ENCODE measurements at regions not wholly inside any gene's neighbourhood (a gene's known extent, or its start where the extent isn't known, plus 50 kb on each side); places are given as distances from the start of the nearest gene placed in this dataset.

DNA sequence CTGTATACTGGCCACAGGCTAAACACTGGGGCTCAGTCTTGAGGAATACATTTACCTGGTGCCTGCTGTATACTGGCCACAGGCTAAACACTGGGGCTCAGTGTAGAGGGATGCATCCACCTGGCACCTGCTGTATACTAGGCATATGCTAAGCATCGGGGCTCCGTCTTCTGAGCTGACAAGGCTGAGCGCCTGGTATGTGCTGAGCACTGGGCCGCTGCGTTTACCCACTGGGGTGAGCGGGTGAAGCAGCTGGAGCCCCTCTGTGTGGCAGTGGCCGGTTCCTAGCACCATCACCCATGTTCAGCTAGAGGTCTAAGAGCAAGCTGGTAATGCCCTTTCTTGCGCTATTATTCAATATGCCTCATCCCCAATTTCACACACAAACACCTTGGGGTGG is 93.4 kb downstream of the ADRA2C start:
- TF ChIP-seq, protein P1, sequence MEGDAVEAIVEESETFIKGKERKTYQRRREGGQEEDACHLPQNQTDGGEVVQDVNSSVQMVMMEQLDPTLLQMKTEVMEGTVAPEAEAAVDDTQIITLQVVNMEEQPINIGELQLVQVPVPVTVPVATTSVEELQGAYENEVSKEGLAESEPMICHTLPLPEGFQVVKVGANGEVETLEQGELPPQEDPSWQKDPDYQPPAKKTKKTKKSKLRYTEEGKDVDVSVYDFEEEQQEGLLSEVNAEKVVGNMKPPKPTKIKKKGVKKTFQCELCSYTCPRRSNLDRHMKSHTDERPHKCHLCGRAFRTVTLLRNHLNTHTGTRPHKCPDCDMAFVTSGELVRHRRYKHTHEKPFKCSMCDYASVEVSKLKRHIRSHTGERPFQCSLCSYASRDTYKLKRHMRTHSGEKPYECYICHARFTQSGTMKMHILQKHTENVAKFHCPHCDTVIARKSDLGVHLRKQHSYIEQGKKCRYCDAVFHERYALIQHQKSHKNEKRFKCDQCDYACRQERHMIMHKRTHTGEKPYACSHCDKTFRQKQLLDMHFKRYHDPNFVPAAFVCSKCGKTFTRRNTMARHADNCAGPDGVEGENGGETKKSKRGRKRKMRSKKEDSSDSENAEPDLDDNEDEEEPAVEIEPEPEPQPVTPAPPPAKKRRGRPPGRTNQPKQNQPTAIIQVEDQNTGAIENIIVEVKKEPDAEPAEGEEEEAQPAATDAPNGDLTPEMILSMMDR (conservative IDR thresholded peaks at IDR 0.05; ENCODE audit: low read length): no peak
- no peak for TF ChIP-seq EZH2phosphoT487 (IDR thresholded peaks at IDR 0.05; ENCODE audit: borderline replicate concordance, low read depth, low read length)

All from OCI-LY7 (cell line).